Fibroblast of lung (primary cell): ENCODE measurements at regions not wholly inside any gene's neighbourhood (a gene's known extent, or its start where the extent isn't known, plus 50 kb on each side); places are given as distances from the start of the nearest gene placed in this dataset.

ENCODE experiments used
- EZH2 ChIP-seq: IDR thresholded peaks from 2 replicates; pipeline ENCODE4 v1.5.1; 2012; ENCODE audit warnings: low read length, control low read depth, mild to moderate bottlenecking; ENCODE audit errors: missing control alignments
- TF ChIP-seq, protein P1 (sequence below), 2 donors: IDR thresholded peaks in 1 of 2; conservative IDR thresholded peaks in 1 of 2; 1 replicate in 1 of 2; 2 replicates in 1 of 2; pipeline ENCODE4 v1.5.1; 2011 to 2012; ENCODE audit warnings: low read length in 2 of 2, control low read depth in 1 of 2, inconsistent platforms in 1 of 2, low read depth in 1 of 2, mild to moderate bottlenecking in 1 of 2

- TF ChIP-seq, protein P1, sequence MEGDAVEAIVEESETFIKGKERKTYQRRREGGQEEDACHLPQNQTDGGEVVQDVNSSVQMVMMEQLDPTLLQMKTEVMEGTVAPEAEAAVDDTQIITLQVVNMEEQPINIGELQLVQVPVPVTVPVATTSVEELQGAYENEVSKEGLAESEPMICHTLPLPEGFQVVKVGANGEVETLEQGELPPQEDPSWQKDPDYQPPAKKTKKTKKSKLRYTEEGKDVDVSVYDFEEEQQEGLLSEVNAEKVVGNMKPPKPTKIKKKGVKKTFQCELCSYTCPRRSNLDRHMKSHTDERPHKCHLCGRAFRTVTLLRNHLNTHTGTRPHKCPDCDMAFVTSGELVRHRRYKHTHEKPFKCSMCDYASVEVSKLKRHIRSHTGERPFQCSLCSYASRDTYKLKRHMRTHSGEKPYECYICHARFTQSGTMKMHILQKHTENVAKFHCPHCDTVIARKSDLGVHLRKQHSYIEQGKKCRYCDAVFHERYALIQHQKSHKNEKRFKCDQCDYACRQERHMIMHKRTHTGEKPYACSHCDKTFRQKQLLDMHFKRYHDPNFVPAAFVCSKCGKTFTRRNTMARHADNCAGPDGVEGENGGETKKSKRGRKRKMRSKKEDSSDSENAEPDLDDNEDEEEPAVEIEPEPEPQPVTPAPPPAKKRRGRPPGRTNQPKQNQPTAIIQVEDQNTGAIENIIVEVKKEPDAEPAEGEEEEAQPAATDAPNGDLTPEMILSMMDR (conservative IDR thresholded peaks at IDR 0.05 in 1 of 2, IDR thresholded peaks at IDR 0.05 in 1 of 2; ENCODE audit: low read depth in 1 of 2, low read length in 2 of 2): no peak
- TF ChIP-seq EZH2: no peak
These were observed 73.3 kb upstream of the SLC44A3 start for GRCh38 chr1:94746635-94747525.
